ENCODE measurements at regions not wholly inside any gene's neighbourhood (a gene's known extent, or its start where the extent isn't known, plus 50 kb on each side); places are given as distances from the start of the nearest gene placed in this dataset.

DNA sequence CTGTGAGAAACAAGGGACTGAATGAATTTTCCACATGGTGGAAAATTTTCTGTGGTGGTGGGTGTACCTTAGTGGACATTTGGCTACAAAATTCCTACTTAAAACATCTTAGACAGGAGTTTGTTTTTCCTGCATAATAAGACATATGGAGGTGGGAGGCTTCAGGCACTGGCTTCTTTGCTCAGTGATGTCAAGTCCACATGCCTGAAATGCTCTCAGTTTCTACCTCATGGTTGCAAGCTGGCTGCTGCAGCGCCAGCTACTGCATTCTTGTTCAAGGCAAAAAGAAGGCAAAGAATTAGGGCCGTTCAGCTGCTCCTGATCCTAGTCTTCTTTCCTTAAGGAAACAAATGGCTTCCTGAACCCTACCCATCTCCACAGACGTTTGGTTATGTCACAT, 99.9 kb upstream of the FAM204A start:
- TF ChIP-seq, protein P1, sequence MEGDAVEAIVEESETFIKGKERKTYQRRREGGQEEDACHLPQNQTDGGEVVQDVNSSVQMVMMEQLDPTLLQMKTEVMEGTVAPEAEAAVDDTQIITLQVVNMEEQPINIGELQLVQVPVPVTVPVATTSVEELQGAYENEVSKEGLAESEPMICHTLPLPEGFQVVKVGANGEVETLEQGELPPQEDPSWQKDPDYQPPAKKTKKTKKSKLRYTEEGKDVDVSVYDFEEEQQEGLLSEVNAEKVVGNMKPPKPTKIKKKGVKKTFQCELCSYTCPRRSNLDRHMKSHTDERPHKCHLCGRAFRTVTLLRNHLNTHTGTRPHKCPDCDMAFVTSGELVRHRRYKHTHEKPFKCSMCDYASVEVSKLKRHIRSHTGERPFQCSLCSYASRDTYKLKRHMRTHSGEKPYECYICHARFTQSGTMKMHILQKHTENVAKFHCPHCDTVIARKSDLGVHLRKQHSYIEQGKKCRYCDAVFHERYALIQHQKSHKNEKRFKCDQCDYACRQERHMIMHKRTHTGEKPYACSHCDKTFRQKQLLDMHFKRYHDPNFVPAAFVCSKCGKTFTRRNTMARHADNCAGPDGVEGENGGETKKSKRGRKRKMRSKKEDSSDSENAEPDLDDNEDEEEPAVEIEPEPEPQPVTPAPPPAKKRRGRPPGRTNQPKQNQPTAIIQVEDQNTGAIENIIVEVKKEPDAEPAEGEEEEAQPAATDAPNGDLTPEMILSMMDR (IDR thresholded peaks at IDR 0.05) = no peak
- no peak for TF ChIP-seq POLR2A (IDR thresholded peaks at IDR 0.05)
- TF ChIP-seq POLR2AphosphoS5 (IDR thresholded peaks at IDR 0.05) = no peak
- no peak for TF ChIP-seq EP300 (IDR thresholded peaks at IDR 0.05; ENCODE audit: low read depth)
